AG20443 (cell line): ENCODE measurements at regions not wholly inside any gene's neighbourhood (a gene's known extent, or its start where the extent isn't known, plus 50 kb on each side); places are given as distances from the start of the nearest gene placed in this dataset.

Source experiments
- DNase-seq: peaks from one replicate; pipeline ENCODE4 v3.0.0; 2012; ENCODE audit warnings: low spot score, mixed read lengths

DNA sequence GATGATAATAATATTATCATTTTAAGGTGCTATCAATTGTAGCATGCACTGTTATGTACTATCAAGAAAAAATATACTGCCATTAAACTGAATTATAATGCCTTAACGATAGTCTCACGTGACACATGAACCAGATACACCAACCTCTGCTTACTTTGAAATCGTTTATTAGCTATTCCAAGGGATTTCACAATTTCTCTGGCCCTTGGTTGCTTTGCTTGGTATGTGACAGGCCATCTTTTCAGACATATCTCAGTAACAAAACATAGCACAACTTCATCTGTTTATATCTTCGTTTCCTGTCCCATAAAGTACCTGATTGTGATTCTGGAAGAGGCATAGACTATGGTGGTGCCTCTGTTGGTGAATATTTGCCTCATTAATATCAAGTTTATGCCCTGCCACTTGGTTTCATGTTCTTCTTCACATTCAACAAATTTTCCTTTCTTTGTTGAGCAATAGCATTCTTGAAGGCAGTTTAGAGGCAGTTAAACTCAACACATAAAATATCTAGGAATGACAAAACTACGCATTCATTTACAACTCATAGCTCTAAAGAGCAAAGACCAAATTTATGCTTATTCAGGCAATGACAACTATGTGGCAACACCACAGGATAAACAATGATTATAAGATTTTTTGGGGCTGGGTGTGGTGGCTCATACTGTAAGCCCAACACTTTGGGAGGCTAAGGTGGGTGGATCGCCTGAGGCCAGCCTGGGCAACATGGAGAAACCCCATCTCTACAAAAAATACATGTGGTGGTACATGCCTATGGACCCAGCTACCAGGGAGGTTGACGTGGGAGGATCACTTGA is 84.3 kb downstream of the MCFD2 start:
- peak; percentile 71 for DNase-seq

DNA sequence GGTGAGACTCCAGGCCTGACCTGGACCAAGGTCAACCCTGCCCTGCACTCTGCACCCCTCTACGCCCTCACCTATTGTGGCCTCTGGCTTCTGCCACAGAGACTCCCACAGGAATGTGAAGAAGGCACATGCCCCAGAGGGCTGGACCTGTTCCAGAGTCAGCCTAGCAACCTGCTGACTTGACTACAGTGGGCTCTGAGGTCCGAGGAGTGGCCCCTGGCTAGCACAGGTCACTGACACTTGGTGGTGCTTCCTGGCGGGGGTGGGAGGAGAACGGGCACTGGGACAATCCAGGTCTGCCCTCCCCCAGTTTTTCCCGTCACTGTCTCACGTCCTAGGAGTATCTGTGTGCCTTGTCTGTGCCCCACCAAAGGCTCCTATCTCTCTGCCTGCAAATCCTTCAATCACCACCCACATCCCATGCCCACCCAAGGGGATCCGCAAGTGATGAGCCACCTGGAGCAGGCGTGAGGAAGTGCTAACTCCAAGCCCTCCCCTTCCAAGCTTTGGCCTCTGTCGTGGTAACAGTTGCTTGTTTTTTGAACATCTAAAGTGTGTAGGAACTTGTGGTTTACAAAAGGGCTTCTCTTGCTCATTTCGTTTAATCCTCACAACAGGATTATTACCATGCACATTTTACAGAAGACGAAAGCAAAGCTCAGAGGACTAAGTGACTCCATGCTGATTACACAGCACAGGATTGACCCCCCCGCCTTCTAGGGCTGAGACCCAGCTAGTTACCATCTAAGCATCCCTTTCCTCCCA is 86.2 kb downstream of the MCFD2 start:
- no peak for DNase-seq

DNA sequence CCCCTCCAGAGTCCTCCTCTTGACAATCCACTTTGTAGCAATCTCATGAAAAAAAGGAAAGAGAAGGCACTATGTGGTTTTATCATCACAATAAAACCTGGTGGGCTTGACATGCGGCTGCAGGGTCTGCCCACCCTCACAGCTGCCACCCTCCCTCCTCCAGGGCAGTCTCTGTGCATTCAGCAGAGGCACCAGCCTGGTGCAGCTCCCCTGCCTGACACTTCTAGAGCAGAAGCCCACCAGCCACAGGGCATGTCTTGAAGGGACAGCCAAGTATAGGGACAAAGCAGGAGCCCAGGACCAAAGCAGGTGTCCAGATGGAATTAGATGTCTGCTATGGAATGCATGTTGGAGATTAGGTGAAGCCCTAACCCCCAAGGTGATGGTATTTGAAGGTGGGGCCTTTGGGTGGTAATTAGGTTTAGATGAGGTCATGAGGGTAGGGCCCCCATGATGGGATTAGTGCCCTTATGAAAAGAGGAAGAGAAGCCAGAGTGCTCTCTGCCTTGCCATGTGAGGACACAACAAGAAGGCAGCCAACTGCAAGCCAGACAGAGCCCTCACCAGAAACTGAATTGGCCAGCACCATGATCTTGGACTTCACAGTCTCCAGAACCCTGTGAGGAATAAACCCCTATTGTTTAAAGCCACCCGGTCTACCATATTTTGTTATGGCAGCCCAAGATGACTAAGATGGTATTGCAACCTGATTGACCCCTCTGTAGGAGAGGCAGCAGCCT is 86.9 kb downstream of the MCFD2 start:
- no peak for DNase-seq

- DNase-seq: no peak
Measured at GRCh38 chr2:46828135-46828438, 87.5 kb downstream of the MCFD2 start.

DNA sequence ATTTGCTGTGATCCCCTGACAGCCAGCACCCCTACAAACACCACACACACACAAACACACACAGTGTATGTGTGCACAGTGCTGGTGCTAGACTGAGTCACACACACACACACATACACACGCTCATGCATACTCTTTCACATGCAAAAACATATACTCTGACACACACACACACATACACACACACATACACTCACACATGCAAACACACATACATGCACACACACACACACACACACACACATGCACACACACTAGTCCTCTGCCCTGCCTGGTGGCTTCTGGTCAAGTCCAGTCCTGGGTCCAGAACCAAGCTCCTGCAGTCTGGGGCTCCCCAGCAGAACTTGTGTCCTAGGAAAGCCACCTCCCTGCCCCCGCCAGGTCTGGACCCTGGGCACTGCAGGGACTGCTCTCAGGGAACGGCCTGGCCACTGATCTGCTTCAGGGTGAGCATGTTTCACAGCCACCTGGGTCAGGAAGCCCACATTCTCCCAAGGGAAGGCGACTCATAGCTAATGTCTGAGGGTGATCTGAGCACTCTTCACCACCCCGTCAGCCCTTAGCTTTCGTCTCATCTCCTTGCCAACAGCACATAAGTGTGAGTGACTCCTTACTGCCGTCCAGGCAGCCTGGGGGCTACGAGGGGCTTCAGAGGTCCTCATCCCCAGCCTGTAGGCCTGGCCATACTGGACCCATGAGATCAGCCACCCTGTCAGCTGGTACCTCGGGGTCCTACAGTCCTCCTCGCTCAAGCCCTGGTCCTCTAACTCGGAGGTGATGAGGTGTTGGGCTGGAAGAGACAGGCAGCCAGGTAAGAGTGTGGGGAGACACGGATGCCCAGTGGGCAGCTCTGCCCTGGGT is 88.1 kb downstream of the MCFD2 start:
- DNase-seq: peak; percentile 29

DNA sequence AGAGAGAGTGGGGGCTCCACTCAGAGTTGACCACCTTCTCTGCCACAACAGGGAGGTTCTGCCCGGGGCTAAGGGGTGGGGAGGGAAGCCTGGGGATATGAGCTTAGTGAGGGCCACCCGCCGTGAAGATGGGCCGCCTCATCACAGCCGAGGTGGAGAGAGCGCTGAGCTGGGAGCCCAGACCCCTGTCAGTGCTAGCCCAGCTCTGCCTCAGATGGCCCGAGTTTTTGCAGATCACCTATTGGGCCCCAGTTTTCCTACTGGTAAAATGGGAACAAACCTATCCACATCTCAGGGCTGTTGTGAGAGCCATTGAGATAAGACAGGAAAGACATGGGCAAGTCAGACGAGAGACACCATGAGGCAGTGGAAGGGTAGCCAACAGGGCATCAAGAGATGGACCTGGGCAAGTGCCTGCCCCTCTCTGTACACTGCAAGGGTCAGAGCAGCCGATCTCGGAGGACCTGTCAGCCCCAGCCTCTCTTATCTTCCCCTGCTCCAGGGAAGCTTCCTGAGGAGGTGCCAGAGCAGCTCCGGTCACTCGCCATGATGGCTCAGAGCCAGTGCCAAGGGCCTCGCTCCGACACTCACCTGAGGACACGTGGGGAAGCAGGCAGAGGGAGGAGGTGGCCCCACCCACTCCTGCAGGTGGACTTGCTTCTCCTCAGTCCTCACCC is 88.9 kb downstream of the MCFD2 start:
- DNase-seq: no peak

- DNase-seq: peak; percentile 85
Measured at GRCh38 chr2:46825939-46826568, 89.6 kb downstream of the MCFD2 start.

GRCh38 chr2:46825231-46825938 is 90.2 kb downstream of the MCFD2 start:
- DNase-seq: no peak

GRCh38 chr2:46824611-46825010 is 91.0 kb downstream of the MCFD2 start:
- no peak for DNase-seq

DNA sequence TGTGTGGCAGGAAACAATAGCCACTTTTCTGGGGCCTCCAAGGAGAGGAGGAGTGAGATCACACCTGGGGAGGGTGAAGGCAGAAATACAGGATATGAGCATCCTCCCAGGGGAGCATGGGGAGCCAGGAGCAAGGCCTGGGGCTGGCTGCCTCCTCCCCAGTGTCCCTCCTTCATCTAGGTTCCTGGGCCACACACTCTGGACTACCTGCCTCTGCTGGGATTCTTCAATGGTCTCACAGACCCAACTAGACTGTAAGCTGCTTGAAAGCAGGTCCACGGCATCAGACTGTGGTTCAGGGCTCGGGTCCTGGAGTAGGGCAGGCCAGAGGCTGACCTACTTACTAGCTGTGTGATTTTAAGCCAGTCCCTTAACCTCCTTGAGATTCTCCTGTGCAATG is 94.0 kb downstream of the MCFD2 start:
- no peak for DNase-seq

DNA sequence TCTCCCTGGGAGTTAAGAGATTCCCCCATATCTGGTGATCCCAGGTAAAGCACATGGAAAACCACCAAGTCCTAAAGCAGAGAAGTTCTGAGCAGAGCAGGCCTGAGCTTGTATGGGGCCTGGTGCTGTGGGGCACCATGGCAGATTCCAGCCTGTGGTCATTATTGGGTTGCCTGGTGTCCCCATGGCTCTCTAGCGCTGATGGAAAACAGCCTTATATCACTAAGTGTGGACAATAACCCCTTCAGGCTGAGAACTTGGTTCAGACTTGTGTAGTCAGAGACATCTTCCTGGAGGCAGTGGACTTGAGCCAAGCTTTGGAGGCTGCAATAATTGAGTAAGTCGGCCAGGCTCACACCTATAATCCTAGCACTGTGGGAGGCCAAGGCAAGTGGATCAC is 96.8 kb downstream of the MCFD2 start:
- DNase-seq: no peak

DNA sequence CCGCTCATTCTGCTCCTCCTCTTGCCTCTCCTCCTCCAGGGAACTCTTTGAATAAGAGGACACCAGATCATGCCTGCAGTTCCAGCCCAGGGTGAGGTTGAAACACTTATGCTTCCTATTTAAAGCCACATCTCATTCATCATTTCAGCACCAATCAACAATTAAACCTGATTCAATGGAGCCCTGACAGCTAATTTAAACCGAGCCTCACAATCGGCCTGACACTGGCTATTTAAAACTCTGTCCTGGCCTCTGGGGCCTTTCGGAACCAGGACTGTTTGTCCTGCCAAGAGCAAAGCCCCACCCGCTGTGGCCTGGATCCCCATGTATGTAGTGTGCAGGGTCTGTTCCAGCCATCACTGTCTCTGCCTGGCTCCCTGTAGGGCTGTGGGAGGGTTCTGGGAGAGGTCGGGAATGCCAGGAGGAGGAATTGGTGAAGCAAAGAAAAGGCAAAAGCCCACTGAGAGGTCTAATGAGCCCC is 97.4 kb downstream of the MCFD2 start:
- DNase-seq: no peak

GRCh38 chr2:46816846-46817726 is 98.5 kb downstream of the MCFD2 start:
- DNase-seq: no peak

DNA sequence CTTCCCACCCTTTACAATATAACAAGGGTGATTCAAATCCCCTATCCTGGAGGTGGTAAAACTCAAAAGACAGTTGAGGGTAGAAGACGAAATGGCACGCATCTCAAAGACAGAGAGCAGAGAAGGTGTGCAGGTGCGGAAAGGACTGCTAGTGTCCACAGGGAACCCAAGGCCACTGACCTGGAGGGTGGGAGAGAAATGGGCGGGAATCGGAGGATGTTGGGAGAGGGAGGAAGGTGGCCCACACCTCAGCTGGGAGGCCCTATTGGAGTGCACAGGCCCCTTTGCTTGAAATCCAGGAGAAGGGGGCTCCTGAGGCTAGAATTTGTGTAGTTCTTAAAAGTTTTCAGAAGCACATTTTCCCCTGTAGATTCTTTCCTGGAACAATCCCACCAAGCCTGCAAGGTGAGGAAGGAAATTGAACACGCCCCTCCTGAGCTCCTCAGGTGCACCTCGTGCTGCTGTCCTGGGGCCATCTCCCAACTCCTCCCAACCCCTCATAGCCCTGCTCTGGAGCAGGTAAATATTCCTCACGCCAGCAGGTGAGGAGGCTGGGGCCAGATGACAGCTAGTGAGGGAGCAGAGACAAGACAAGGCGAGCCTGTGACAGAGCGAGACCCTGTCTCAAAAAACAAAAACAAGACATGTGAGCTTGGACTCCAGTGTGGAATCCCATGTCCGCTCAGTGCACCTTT is 99.3 kb downstream of the MCFD2 start:
- no peak for DNase-seq

- DNase-seq: no peak
Measured at GRCh38 chr2:46815121-46815802, 100.3 kb downstream of the MCFD2 start.

DNA sequence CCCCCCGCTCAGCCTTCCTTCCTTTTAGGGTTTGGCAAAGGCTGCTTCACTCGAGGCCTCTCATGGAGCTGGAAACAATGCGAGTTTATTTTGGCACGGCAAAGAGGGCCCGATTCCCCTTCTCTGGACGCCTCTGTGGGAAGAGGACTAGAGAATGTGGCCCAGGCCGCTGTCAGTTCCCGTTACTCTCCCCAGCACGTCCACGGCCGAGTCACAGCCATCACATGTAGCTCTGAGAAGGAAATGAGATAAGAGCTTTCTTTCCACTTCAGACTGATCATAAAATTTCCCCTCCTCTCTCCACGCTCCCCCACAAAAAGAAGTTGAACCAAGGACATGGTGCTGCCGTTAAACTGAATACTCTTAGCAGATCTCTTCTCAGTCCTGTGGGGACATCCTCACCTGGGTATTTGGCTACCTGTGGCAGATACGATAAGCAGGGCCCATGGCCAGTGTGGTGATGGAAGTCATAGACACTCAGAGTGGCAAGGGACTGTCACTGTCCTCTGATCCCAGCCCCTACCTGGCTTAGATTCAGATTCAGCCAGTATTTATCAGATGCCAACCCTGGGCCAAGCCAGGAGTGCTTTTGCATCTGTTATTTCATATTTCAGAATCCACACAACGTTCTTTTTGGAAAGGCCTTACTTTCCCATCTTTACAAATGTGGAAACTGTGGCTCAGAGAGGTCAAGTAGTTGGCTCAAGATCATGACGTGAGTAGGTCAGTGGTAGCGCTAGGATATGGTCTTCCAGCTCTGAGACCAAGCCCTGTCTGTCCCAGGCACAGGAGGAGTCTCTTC is 101.2 kb downstream of the MCFD2 start:
- DNase-seq: peak; percentile 61

DNA sequence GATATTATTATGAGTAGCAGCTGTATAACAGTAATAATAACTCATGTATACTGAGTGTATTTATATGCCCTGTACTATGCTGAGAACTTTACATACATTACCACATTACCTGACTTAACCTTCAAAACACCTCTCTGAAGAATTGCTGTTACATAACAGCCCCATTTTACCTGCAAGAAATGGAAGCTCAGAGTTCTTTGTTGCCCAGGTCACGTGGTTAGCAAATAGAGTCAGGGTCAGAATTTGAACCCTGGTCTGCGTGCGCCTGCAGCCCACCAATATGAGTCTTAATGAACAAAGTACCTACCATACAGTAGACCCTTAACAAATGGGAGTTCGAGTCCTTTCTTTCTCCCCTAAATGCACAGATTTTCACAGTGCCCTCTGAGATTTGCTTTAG is 101.9 kb downstream of the MCFD2 start:
- DNase-seq: no peak
